HepG2 (cell line): ENCODE measurements at regions not wholly inside any gene's neighbourhood (a gene's known extent, or its start where the extent isn't known, plus 50 kb on each side); places are given as distances from the start of the nearest gene placed in this dataset.

Source experiments
- ATAC-seq: fragments of 200-7000 bp; cut with Tn5 transposase; 3 replicates; pipeline ENCODE4 v1.9.1; 2020; ENCODE audit warnings: mild to moderate bottlenecking, moderate library complexity
- BruUV-seq: library from RNA; stranded (reverse); fragments of 400-500 nt; replicated peaks from 2 replicates; lab custom pipeline; 2021; lab: Mats Ljungman, UMichigan
- CTCF ChIA-PET: fragments of 300-600 bp; formaldehyde crosslinking; extraction: SDS; loops from one replicate; lab custom pipeline; 2021; ENCODE audit warnings: low total read pairs, inconsistent platforms, low intra/inter-chr PET ratio; lab: Yijun Ruan, JAX
- POLR2A ChIA-PET: fragments of 350-600 bp; sonication (Branson Sonifier 250); formaldehyde crosslinking; loops from one replicate; lab custom pipeline; 2020; ENCODE audit warnings: antibody characterized with exemption, inconsistent platforms; lab: Yijun Ruan, JAX
- DNase-seq: peaks from one replicate; pipeline ENCODE4 v3.0.0-alpha.2; 2015; ENCODE audit warnings: low spot score
- FAIRE-seq: peaks from 3 replicates; lab custom pipeline; 2011; peaks lifted over from hg19 to GRCh38; lab: Jason Lieb, UNC
- H2AFZ ChIP-seq: one replicate; pipeline ENCODE4 v1.6.1; 2011; ENCODE audit warnings: low read length, inconsistent platforms
- H3K27ac ChIP-seq: fragments of 300-600 bp; 3 replicates; pipeline ENCODE4 v1.8.0; 2011; ENCODE audit warnings: mixed run types, mild to moderate bottlenecking, mixed read lengths, low read length, inconsistent platforms; ENCODE audit not compliant: insufficient read depth; ENCODE audit errors: extremely low read length
- H3K27me3 ChIP-seq, 2 experiments: fragments of 200-600 bp in 1 of 2; 2 replicates in 1 of 2; 3 replicates in 1 of 2; pipeline versions ENCODE4 v1.6.0 to v1.8.0; 2011; ENCODE audit warnings: low read length in 2 of 2, mild to moderate bottlenecking in 2 of 2, moderate library complexity in 2 of 2, inconsistent platforms in 1 of 2; ENCODE audit not compliant: insufficient read depth in 2 of 2, control insufficient read depth in 1 of 2
- H3K36me3 ChIP-seq, 2 experiments: fragments of 200-600 bp in 1 of 2; replicated peaks in 1 of 2; 2 replicates in 1 of 2; 3 replicates in 1 of 2; pipeline versions ENCODE4 v1.5.1 to v1.8.0; 2011; ENCODE audit warnings: low read length in 2 of 2, inconsistent platforms in 1 of 2; ENCODE audit not compliant: insufficient read depth in 2 of 2, control insufficient read depth in 1 of 2
- H3K4me1 ChIP-seq: 2 replicates; pipeline ENCODE4 v1.5.1; 2012; ENCODE audit warnings: low read length, inconsistent platforms; ENCODE audit not compliant: insufficient read depth
- H3K4me2 ChIP-seq: 2 replicates; pipeline ENCODE4 v1.6.0; 2011; ENCODE audit warnings: low read depth, low read length, inconsistent platforms
- H3K4me3 ChIP-seq, 3 experiments: fragments of 200-600 bp in 1 of 3; sonication (generic), shearing (Covaris generic) in 1 of 3; replicated peaks in 1 of 3; 2 replicates each; pipeline ENCODE4 v1.5.1; 2011 to 2016; ENCODE audit warnings: low read length in 3 of 3, inconsistent platforms in 2 of 3, low read depth in 2 of 3, mild to moderate bottlenecking in 2 of 3, control low read depth in 1 of 3, mixed read lengths in 1 of 3; ENCODE audit not compliant: insufficient read depth in 1 of 3
- H3K79me2 ChIP-seq: one replicate; pipeline ENCODE4 v1.6.1; 2011; ENCODE audit warnings: low read length, inconsistent platforms; ENCODE audit not compliant: insufficient read depth
- H3K9ac ChIP-seq: 2 replicates; pipeline ENCODE4 v1.6.0; 2011; ENCODE audit warnings: mild to moderate bottlenecking, low read depth, low read length, inconsistent platforms; ENCODE audit not compliant: insufficient read depth
- H3K9me3 ChIP-seq: 2 replicates; pipeline ENCODE4 v1.5.1; 2012; ENCODE audit warnings: mild to moderate bottlenecking, low read length
- H4K20me1 ChIP-seq: 2 replicates; pipeline ENCODE4 v1.6.0; 2011; ENCODE audit warnings: inconsistent platforms, mild to moderate bottlenecking, low read length, moderate library complexity; ENCODE audit not compliant: insufficient read depth
- AFF4 ChIP-seq: sonication (generic); formaldehyde crosslinking; IDR thresholded peaks from 2 replicates; pipeline ENCODE4 v1.4.0; 2020; ENCODE audit warnings: missing genetic modification reagents
- CAMTA2 ChIP-seq: sonication (generic); formaldehyde crosslinking; IDR thresholded peaks from 2 replicates; pipeline ENCODE4 v1.4.0; 2020; ENCODE audit warnings: mild to moderate bottlenecking, missing genetic modification reagents, borderline replicate concordance
- CENPT ChIP-seq: sonication (generic); formaldehyde crosslinking; IDR thresholded peaks from 2 replicates; pipeline ENCODE4 v1.8.0; 2022; ENCODE audit warnings: low read depth, mild to moderate bottlenecking, moderate library complexity, missing genetic modification reagents
- CERS6 ChIP-seq: sonication (generic); formaldehyde crosslinking; IDR thresholded peaks from 2 replicates; pipeline ENCODE4 v1.5.0; 2020; ENCODE audit warnings: missing genetic modification reagents
- HIC2 ChIP-seq: sonication (generic); formaldehyde crosslinking; IDR thresholded peaks from 2 replicates; pipeline ENCODE4 v1.9.0; 2022; ENCODE audit warnings: low read depth, missing genetic modification reagents
- NCOA1 ChIP-seq: sonication (generic); formaldehyde crosslinking; IDR thresholded peaks from 2 replicates; pipeline ENCODE4 v1.9.0; 2021; ENCODE audit warnings: missing genetic modification reagents
- TFE3 ChIP-seq: IDR thresholded peaks from 2 replicates; pipeline ENCODE4 v1.6.1; 2016
- THRA ChIP-seq: sonication (generic); formaldehyde crosslinking; IDR thresholded peaks from 2 replicates; pipeline ENCODE4 v1.4.0; 2020; ENCODE audit warnings: missing genetic modification reagents, borderline replicate concordance
- ZMAT5 ChIP-seq: sonication (generic); formaldehyde crosslinking; IDR thresholded peaks from 2 replicates; pipeline ENCODE4 v1.5.0; 2020; ENCODE audit warnings: mild to moderate bottlenecking, low read depth, missing genetic modification reagents, borderline replicate concordance
- ZNF430 ChIP-seq: sonication (generic); formaldehyde crosslinking; IDR thresholded peaks from 2 replicates; pipeline ENCODE4 v1.9.0; 2021; ENCODE audit warnings: mild to moderate bottlenecking, missing genetic modification reagents
- ZNF44 ChIP-seq: sonication (generic); formaldehyde crosslinking; IDR thresholded peaks from 2 replicates; pipeline ENCODE4 v1.5.1; 2020; ENCODE audit warnings: mild to moderate bottlenecking, missing genetic modification reagents
- ZNF558 ChIP-seq: sonication (generic); formaldehyde crosslinking; IDR thresholded peaks from 2 replicates; pipeline ENCODE4 v1.9.0; 2022; ENCODE audit warnings: mild to moderate bottlenecking, missing genetic modification reagents, borderline replicate concordance
- WGBS: methylation state at CpG from one replicate; pipeline ENCODE4 v1.1.6; 2017; ENCODE audit warnings: low lambda C conversion rate; 5-methylcytosine and 5-hydroxymethylcytosine counted together
- in situ Hi-C: cut with HindIII; loops from 2 replicates; pipeline ENCODE4 v1.10.0; 2017; ENCODE audit warnings: low pct_unique_long_range_greater_than_20kb; ENCODE audit not compliant: extremely low pct_ligation_motif_present
- intact Hi-C: fragments of 100-400 bp; cut with micrococcal nuclease; formaldehyde crosslinking; loops from one replicate; pipeline ENCODE4 v1.10.0; 2022; ENCODE audit not compliant: unreplicated experiment

GRCh38 chr19:29062475-29063435, 150.2 kb downstream of the UQCRFS1 start:
- FAIRE-seq (no peak), ATAC-seq (no peak), DNase-seq (no peak)
- in situ Hi-C loops (no loop called here), intact Hi-C loops (no loop called here)
- H3K4me1 ChIP-seq: no peaks in the 10 kb centered on the region
- H3K9ac ChIP-seq: no peak overlapping the region
- H3K27me3 ChIP-seq: no peaks in the 10 kb centered on the region; a peak in 2 of 5 replicates
- H3K36me3 ChIP-seq: no peaks in the 10 kb centered on the region
- ChIA-PET CTCF (no interaction called here), POLR2A (no interaction called here)
- H4K20me1 ChIP-seq: no peaks in the 10 kb centered on the region
- TF ChIP-seq ZNF430 (CRISPR knock-in tag) (no peak), CERS6 (no peak), NCOA1 (CRISPR knock-in tag) (no peak), AFF4 (no peak), TFE3 (no peak), HIC2 (no peak), CAMTA2 (CRISPR knock-in tag) (no peak), THRA (CRISPR knock-in tag) (no peak), ZNF44 (CRISPR knock-in tag) (no peak), ZNF558 (no peak), ZMAT5 (no peak), CENPT (CRISPR knock-in tag) (no peak)
- H3K79me2 ChIP-seq: no peaks in the 10 kb centered on the region
- no peak overlapping the region for H3K27ac ChIP-seq
- BruUV-seq: no TSS peak
- H2AFZ ChIP-seq: no peak overlapping the region
- H3K9me3 ChIP-seq: peaks cover 9% of the 10 kb centered on the region; the same call in 1 of the 2 replicates
- WGBS: 10% methylated on average over 10 of the region's 14 CpGs
- no peak overlapping the region for H3K4me3 ChIP-seq
- H3K4me2 ChIP-seq: no peak overlapping the region
